Loucy (cell line): ENCODE measurements at regions not wholly inside any gene's neighbourhood (a gene's known extent, or its start where the extent isn't known, plus 50 kb on each side); places are given as distances from the start of the nearest gene placed in this dataset.
"Not testable (repeated sequence)": the region's sequence is repeated elsewhere in the genome, so short reads cannot be mapped to it uniquely, and the experiment has no call there.

Source experiments
- H2AFZ ChIP-seq: fragments of 200-600 bp; sonication (generic); 2 replicates; pipeline ENCODE4 v1.6.0; 2016; ENCODE audit warnings: antibody characterized with exemption, mild to moderate bottlenecking, low read length, moderate library complexity
- H3F3A ChIP-seq: fragments of 200-600 bp; 2 replicates; pipeline ENCODE4 v1.6.0; 2016; ENCODE audit warnings: antibody characterized with exemption, low read depth, mild to moderate bottlenecking
- H3K27me3 ChIP-seq: fragments of 200-600 bp; sonication (generic); 2 replicates; pipeline ENCODE4 v1.6.1; 2014; ENCODE audit warnings: low read length, mild to moderate bottlenecking; ENCODE audit not compliant: insufficient read depth, poor library complexity, severe bottlenecking
- H3K36me3 ChIP-seq: fragments of 200-600 bp; sonication (generic); 2 replicates; pipeline ENCODE4 v1.6.1; 2016; ENCODE audit warnings: low read length; ENCODE audit not compliant: insufficient read depth
- H3K4me1 ChIP-seq: fragments of 200-600 bp; sonication (generic); 2 replicates; pipeline ENCODE4 v1.5.1; 2014; ENCODE audit warnings: low read length, mild to moderate bottlenecking; ENCODE audit not compliant: insufficient read depth, poor library complexity, severe bottlenecking
- H3K4me2 ChIP-seq: fragments of 200-600 bp; sonication (generic); 2 replicates; pipeline ENCODE4 v1.6.0; 2014; ENCODE audit warnings: antibody characterized with exemption, low read length, low read depth, mild to moderate bottlenecking; ENCODE audit not compliant: poor library complexity, severe bottlenecking
- H3K4me3 ChIP-seq: fragments of 200-600 bp; sonication (generic); 2 replicates; pipeline ENCODE4 v1.5.1; 2014; ENCODE audit warnings: low read length, mild to moderate bottlenecking, mixed read lengths; ENCODE audit not compliant: poor library complexity, severe bottlenecking
- H3K79me2 ChIP-seq: fragments of 200-600 bp; sonication (generic); 2 replicates; pipeline ENCODE4 v1.6.1; 2014; ENCODE audit warnings: low read length; ENCODE audit not compliant: insufficient read depth
- H3K9ac ChIP-seq: fragments of 200-600 bp; sonication (generic); 2 replicates; pipeline ENCODE4 v1.6.0; 2014; ENCODE audit warnings: mild to moderate bottlenecking, low read depth, low read length, moderate library complexity; ENCODE audit not compliant: poor library complexity, severe bottlenecking
- H3K9me2 ChIP-seq: fragments of 200-600 bp; sonication (generic); replicated peaks from 2 replicates; pipeline ENCODE4 v1.6.1; 2016; ENCODE audit warnings: low read depth, low read length, mixed read lengths
- H3K9me3 ChIP-seq: fragments of 200-600 bp; sonication (generic); 2 replicates; pipeline ENCODE4 v1.6.1; 2014; ENCODE audit warnings: mild to moderate bottlenecking, antibody characterized with exemption, low read length, low read depth; ENCODE audit not compliant: insufficient read depth
- H4K20me1 ChIP-seq: fragments of 200-600 bp; sonication (generic); 2 replicates; pipeline ENCODE4 v1.6.0; 2014; ENCODE audit warnings: antibody characterized with exemption, low read length, mild to moderate bottlenecking; ENCODE audit not compliant: insufficient read depth, poor library complexity, severe bottlenecking
- CTCF ChIP-seq: fragments of 200-600 bp; sonication (generic); conservative IDR thresholded peaks from 2 replicates; pipeline ENCODE4 v1.5.1; 2014; ENCODE audit warnings: mild to moderate bottlenecking, antibody characterized with exemption, low read length
- EZH2phosphoT487 ChIP-seq: fragments of 200-600 bp; IDR thresholded peaks from 2 replicates; pipeline ENCODE4 v1.6.1; 2018; ENCODE audit warnings: antibody characterized with exemption, mild to moderate bottlenecking, moderate library complexity, borderline replicate concordance

- TF ChIP-seq CTCF (no peak), EZH2phosphoT487 (no peak)
- no peaks in the 10 kb centered on the region for H3K79me2 ChIP-seq
- no peak overlapping the region for H3K9ac ChIP-seq
- no peaks in the 10 kb centered on the region for H3K9me2 ChIP-seq
- H3K27me3 ChIP-seq = no peaks in the 10 kb centered on the region
- H3K4me1 ChIP-seq = no peaks in the 10 kb centered on the region
- no peaks in the 10 kb centered on the region for H3K9me3 ChIP-seq
- no peak overlapping the region for H2AFZ ChIP-seq
- H3F3A ChIP-seq = no peaks in the 10 kb centered on the region
- H4K20me1 ChIP-seq = no peaks in the 10 kb centered on the region
- no peaks in the 10 kb centered on the region for H3K36me3 ChIP-seq
- H3K4me2 ChIP-seq = no peak overlapping the region
- no peak overlapping the region for H3K4me3 ChIP-seq
Observed at GRCh38 chr1:73842436-73842835, 355.5 kb downstream of the LRRIQ3 start.

GRCh38 chr1:73839922-73840321, 358.1 kb downstream of the LRRIQ3 start:
- H2AFZ ChIP-seq = no peak overlapping the region
- H3K4me1 ChIP-seq = no peaks in the 10 kb centered on the region
- no peaks in the 10 kb centered on the region for H3K9me2 ChIP-seq
- H3K4me2 ChIP-seq = no peak overlapping the region
- no peaks in the 10 kb centered on the region for H3K27me3 ChIP-seq
- H4K20me1 ChIP-seq = no peaks in the 10 kb centered on the region
- H3F3A ChIP-seq = no peaks in the 10 kb centered on the region
- H3K79me2 ChIP-seq = no peaks in the 10 kb centered on the region
- TF ChIP-seq EZH2phosphoT487 (no peak), CTCF (peak; percentile 73)
- H3K4me3 ChIP-seq = no peak overlapping the region
- H3K9me3 ChIP-seq = no peaks in the 10 kb centered on the region
- no peak overlapping the region for H3K9ac ChIP-seq
- H3K36me3 ChIP-seq = no peaks in the 10 kb centered on the region

- H3K4me1 ChIP-seq = no peaks in the 10 kb centered on the region
- H2AFZ ChIP-seq = no peak overlapping the region
- no peaks in the 10 kb centered on the region for H3K79me2 ChIP-seq
- TF ChIP-seq EZH2phosphoT487 = no peak
- no peak for TF ChIP-seq CTCF
- H3F3A ChIP-seq = no peaks in the 10 kb centered on the region
- no peak overlapping the region for H3K4me2 ChIP-seq
- H3K9ac ChIP-seq = no peak overlapping the region
- H3K27me3 ChIP-seq = no peaks in the 10 kb centered on the region
- H3K9me3 ChIP-seq = no peaks in the 10 kb centered on the region
- no peaks in the 10 kb centered on the region for H3K9me2 ChIP-seq
- H4K20me1 ChIP-seq = no peaks in the 10 kb centered on the region
- H3K4me3 ChIP-seq = no peak overlapping the region
- no peaks in the 10 kb centered on the region for H3K36me3 ChIP-seq
Observed at GRCh38 chr1:73832276-73833181, 365.4 kb downstream of the LRRIQ3 start.

- not testable (repeated sequence) for H3F3A ChIP-seq, H2AFZ ChIP-seq, H3K79me2 ChIP-seq, H3K4me3 ChIP-seq, H3K4me2 ChIP-seq, H4K20me1 ChIP-seq, H3K9ac ChIP-seq, H3K36me3 ChIP-seq, H3K9me3 ChIP-seq, H3K4me1 ChIP-seq, H3K9me2 ChIP-seq, H3K27me3 ChIP-seq
Observed at GRCh38 chr1:73827283-73827682, 370.7 kb downstream of the LRRIQ3 start.
